ENCODE measurements at regions not wholly inside any gene's neighbourhood (a gene's known extent, or its start where the extent isn't known, plus 50 kb on each side); places are given as distances from the start of the nearest gene placed in this dataset.

DNA sequence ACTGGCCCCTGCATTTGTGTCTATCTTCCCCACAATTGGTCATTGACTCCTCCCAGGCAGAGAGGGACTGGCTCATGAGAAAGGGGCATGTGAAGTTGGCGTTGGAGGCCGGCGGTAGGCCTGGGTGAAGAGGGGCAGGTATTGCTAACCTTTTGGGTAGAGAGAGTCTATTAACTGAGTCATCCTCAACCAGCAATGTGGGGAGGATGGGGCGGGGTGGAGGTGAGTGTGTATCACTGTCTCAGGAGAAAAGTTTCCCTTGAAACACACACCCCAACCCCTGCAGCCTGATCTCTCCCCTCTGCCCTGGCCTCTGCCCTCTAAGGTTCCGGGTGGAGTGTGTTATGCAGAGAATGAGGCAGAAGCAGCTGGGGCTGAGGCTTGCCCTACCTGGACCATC is 60.1 kb upstream of the PHF21B start:
- TF ChIP-seq, protein P1, sequence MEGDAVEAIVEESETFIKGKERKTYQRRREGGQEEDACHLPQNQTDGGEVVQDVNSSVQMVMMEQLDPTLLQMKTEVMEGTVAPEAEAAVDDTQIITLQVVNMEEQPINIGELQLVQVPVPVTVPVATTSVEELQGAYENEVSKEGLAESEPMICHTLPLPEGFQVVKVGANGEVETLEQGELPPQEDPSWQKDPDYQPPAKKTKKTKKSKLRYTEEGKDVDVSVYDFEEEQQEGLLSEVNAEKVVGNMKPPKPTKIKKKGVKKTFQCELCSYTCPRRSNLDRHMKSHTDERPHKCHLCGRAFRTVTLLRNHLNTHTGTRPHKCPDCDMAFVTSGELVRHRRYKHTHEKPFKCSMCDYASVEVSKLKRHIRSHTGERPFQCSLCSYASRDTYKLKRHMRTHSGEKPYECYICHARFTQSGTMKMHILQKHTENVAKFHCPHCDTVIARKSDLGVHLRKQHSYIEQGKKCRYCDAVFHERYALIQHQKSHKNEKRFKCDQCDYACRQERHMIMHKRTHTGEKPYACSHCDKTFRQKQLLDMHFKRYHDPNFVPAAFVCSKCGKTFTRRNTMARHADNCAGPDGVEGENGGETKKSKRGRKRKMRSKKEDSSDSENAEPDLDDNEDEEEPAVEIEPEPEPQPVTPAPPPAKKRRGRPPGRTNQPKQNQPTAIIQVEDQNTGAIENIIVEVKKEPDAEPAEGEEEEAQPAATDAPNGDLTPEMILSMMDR (IDR thresholded peaks at IDR 0.05): no peak
- no peak for TF ChIP-seq POLR2AphosphoS5 (IDR thresholded peaks at IDR 0.05)
- TF ChIP-seq POLR2A (IDR thresholded peaks at IDR 0.05): no peak
